Panc1 (cell line): ENCODE measurements at regions not wholly inside any gene's neighbourhood (a gene's known extent, or its start where the extent isn't known, plus 50 kb on each side); places are given as distances from the start of the nearest gene placed in this dataset.

ENCODE experiments used
- CTCF ChIP-seq: fragments of 450-650 bp; IDR thresholded peaks from 2 replicates; pipeline ENCODE4 v1.5.1; 2017; ENCODE audit warnings: mild to moderate bottlenecking
- POLR2AphosphoS5 ChIP-seq: IDR thresholded peaks from 2 replicates; pipeline ENCODE4 v1.6.1; 2012; ENCODE audit warnings: mild to moderate bottlenecking, low read depth, low read length, moderate library complexity
- SIN3A ChIP-seq: IDR thresholded peaks from 2 replicates; pipeline ENCODE4 v1.6.1; 2012; ENCODE audit warnings: low read depth, mild to moderate bottlenecking, low read length, moderate library complexity, borderline replicate concordance; ENCODE audit not compliant: insufficient read depth

DNA sequence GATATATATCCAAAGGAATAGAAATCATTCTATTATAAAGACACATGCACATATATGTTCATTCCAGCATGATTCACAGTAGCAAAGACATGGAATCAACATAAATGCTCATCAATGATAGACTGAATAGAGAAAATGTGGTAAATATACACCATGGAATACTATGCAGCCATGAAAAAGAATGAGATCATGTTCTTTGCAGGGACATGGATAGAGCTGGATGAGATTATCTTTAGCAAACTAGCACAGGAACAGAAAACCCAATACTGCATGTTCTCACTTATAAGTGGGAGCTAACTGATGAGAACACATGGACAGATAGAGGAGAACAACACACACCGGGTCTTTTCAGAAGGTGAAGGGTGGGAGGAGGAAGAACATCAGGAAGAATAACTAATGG is 1318.6 kb downstream of the PCDH19 start:
- TF ChIP-seq CTCF (no peak), POLR2AphosphoS5 (no peak), SIN3A (no peak)
